Choroid plexus epithelial cell (primary cell): ENCODE measurements at regions not wholly inside any gene's neighbourhood (a gene's known extent, or its start where the extent isn't known, plus 50 kb on each side); places are given as distances from the start of the nearest gene placed in this dataset.

Experiments
- DNase-seq: peaks from one replicate; pipeline ENCODE4 v3.0.0-alpha.2; 2010; ENCODE audit warnings: low read depth
- H3K4me3 ChIP-seq: 2 replicates; pipeline ENCODE4 v1.5.1; 2011; ENCODE audit warnings: low read depth, mild to moderate bottlenecking, control low read depth, low read length, moderate library complexity
- TF ChIP-seq, protein P1 (sequence below): conservative IDR thresholded peaks from 2 replicates; pipeline ENCODE4 v1.5.1; 2011; ENCODE audit warnings: low read depth, mild to moderate bottlenecking, control low read depth, inconsistent platforms, low read length, moderate library complexity

DNA sequence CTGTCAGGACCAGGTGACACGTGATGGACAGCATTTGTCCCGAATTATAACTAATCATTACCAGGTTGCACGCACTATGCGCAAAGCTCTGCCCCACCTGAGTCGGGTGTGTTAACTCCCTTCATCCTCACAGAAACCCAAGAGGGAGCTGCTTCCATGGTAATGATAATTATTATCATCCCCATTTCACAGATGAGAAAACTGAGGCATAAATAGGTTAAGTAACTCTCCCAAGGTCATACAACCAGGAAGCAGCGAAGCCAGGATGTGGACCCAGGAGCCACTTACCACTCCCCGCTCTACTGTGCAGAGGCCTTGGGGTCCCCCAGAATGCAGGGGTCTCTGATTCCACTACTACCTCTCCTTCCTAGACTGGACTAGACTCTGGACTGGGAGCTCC is 76.7 kb upstream of the TARDBP start:
- DNase-seq: no peak
- H3K4me3 ChIP-seq: no peak overlapping the region
- TF ChIP-seq, protein P1, sequence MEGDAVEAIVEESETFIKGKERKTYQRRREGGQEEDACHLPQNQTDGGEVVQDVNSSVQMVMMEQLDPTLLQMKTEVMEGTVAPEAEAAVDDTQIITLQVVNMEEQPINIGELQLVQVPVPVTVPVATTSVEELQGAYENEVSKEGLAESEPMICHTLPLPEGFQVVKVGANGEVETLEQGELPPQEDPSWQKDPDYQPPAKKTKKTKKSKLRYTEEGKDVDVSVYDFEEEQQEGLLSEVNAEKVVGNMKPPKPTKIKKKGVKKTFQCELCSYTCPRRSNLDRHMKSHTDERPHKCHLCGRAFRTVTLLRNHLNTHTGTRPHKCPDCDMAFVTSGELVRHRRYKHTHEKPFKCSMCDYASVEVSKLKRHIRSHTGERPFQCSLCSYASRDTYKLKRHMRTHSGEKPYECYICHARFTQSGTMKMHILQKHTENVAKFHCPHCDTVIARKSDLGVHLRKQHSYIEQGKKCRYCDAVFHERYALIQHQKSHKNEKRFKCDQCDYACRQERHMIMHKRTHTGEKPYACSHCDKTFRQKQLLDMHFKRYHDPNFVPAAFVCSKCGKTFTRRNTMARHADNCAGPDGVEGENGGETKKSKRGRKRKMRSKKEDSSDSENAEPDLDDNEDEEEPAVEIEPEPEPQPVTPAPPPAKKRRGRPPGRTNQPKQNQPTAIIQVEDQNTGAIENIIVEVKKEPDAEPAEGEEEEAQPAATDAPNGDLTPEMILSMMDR: no peak

DNA sequence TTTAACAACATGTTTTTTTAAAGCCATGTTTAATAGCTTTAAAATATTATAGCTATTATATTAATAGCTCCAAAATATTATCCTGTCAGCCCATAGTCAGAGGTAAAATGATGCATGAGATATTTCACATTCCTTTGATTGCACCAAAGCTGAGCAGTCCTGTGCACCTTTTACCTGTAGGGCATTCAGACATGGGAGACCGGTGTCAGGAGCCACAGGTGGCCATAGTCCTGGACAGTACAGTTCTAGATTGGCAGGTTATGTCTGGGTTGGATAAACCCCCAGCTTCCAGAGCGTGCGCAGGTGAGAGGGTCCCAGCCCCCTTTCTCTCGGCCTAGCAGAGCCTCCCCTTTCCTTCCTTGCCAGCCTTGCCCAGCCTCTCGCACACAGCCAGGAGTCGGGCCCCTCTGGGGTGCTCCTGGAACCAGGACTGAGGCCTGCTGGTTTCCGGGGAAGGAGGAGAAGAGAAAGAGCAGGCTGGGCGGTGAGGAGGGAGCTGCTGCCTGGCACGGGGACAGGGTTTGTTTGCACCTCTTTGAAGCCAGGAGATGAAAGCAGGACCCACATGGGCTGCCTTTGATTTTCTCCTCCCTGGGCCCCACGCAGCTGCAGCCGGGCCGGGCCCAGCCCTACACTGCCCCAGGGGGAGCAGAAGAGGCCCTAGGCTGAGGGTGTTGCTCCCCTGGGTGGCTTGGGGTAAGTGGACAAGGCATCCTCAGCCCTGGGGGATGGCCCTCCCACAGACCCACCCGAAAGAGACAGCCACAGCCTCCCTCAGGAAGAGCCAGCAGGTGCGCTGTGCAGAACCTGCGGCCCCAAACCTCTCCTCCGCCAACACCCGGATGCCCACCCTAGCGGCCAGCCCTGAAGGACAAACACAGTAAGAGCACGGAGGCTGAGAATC is 75.2 kb upstream of the TARDBP start:
- TF ChIP-seq, protein P1: no peak
- H3K4me3 ChIP-seq: no peak overlapping the region
- no peak for DNase-seq

DNA sequence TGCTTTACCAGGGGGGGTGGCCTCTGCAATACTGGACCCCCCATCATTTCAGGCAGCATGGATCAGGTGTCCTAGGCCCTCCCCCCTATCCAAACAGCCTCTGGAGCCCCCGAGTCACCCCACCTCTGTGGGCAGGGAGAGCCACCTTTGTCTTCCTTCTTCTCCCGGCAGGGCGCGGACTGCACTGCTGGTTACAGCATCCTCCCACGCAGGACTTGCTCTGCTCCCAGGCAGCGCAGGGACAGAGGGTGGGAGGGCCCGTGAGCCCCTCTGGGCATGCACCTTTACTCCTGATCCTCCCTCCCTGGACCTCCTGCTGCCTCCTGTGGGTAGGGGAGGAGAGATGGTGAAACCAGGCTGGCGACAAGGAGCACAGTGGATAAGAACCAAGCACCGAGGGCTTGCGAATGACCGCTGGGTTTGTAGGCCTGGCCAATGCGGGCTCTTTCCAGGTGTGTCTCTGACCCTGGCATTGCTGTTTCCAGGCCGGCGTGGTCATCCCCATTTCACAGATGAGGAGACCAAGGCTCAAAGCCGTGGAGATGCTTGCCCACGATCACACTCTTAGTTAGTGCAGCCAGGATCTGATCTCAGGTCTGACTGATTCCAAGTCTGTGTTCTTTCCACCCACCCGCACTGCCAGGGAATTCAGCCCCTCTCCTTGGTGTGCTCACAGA is 73.6 kb upstream of the TARDBP start:
- no peak overlapping the region for H3K4me3 ChIP-seq
- DNase-seq: no peak
- TF ChIP-seq, protein P1: no peak

DNA sequence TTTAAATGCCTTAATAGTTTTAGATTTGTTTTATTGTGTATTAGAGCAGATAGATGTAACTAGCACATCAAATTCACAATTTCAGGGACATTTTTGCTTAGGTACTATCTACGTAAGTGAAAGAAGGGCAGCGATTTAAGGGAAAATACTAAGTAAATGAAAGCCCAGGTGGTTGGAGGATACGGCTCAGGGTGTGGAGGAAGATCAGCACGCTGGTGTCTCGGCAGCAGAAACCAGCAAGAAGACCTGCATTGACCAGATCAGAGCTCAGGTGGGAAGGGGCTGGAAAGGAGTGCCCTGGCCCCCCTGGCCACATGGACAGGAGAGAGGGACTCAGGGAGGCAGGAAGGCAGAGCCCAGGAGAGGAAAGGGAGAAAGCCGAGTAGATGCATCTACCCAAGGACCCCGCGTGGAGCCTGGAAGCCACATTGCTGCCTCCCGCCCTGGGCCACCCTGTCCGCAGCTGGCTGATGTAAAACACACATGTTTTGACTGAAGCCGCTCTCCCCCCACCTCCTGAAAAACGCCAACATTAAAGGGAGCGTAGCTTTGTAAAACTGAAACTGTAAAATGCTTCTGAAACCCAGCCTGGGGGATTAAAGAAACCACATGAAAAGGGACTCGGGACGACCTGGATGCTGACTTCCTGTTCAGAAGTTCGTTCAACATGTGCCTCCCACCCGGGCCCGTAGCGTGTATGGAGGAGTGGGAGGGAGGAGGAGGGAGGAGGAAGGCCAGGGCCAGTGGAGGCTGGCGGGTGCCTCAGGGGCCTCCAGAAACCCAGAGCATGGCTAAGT is 72.6 kb upstream of the TARDBP start:
- TF ChIP-seq, protein P1: no peak
- H3K4me3 ChIP-seq: no peak overlapping the region
- DNase-seq: peak; percentile 26

DNA sequence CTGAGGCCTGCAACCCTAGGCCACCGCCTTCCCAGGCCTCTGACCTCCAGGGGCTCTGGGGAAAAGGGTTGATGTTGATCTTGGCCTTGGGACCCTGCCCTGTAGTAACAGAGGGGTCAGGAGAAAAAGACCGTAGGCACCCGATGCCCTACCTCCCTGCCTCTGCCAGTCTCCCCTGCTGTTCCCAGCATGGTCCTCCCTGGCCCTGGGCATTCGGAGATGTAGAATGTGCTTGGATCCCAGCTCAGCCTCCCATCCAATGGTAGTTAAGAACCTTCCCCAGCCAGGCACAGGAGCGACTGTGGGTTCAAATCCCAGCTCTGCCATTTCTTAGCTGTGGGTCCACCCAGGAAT is 72.0 kb upstream of the TARDBP start:
- no peak for DNase-seq
- H3K4me3 ChIP-seq: no peak overlapping the region
- TF ChIP-seq, protein P1: no peak

DNA sequence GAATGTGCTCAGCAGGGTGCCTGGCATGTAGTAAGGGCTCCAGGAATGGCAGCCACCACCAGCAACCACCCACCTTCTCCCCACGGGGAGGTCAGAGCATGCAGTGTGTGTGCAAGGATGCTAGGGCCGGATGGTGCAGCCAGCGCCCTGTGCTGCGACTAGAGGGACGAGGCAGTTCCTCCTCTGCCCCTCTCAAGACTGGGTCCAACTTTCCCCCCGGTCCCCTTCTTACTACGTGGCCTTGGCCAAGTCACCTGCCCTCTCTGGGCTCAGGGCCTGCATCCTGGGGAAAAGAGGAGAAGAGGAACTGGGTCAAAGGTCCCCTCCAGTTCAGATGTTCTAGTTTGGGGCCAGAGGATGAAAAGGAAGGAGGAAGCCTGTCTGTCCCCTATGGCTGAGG is 71.6 kb upstream of the TARDBP start:
- no peak for DNase-seq
- TF ChIP-seq, protein P1: no peak

More for the DNA sequence above, 71.6 kb upstream of the TARDBP start:
- H3K4me3 ChIP-seq: no peak overlapping the region
